ENCODE measurements at regions not wholly inside any gene's neighbourhood (a gene's known extent, or its start where the extent isn't known, plus 50 kb on each side); places are given as distances from the start of the nearest gene placed in this dataset.
"Not testable (repeated sequence)": the region's sequence is repeated elsewhere in the genome, so short reads cannot be mapped to it uniquely, and the experiment has no call there.

DNA sequence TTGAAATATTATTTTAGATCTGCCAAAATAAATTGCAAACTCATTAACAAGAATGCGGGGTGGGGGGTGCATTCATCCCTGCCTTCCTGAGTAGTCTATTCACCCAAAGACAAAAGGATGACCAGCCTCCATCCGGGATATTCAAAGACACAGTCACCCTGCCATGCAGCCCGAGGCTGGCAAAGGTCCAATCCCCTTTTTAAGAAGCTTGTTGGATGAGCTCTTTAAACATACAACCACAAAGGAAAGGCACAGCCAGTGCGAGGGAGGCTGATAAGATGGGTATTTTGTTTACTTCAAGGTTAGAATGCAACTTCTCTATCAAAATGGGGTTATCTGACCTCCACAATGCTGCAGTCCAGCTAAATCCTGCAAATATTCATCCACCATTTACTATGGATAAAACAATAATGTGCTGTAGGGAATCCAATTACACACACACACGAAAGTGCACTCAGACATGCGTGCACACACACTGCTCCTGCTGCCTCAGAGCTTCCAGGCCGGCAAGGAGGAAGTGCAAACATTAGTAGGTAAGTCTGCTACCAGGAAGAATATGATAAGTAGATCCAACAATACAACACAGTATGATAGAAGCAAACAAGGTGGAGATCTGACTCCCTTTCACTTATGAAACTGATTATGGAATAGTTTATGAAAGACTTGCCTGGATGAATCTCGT, 133.6 kb downstream of the CCDC74A start:
- TF ChIP-seq, protein P1, sequence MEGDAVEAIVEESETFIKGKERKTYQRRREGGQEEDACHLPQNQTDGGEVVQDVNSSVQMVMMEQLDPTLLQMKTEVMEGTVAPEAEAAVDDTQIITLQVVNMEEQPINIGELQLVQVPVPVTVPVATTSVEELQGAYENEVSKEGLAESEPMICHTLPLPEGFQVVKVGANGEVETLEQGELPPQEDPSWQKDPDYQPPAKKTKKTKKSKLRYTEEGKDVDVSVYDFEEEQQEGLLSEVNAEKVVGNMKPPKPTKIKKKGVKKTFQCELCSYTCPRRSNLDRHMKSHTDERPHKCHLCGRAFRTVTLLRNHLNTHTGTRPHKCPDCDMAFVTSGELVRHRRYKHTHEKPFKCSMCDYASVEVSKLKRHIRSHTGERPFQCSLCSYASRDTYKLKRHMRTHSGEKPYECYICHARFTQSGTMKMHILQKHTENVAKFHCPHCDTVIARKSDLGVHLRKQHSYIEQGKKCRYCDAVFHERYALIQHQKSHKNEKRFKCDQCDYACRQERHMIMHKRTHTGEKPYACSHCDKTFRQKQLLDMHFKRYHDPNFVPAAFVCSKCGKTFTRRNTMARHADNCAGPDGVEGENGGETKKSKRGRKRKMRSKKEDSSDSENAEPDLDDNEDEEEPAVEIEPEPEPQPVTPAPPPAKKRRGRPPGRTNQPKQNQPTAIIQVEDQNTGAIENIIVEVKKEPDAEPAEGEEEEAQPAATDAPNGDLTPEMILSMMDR (IDR thresholded peaks at IDR 0.05): not testable (repeated sequence)
- TF ChIP-seq ZFX (IDR thresholded peaks at IDR 0.05; ENCODE audit: borderline replicate concordance): not testable (repeated sequence)
